ENCODE measurements at regions not wholly inside any gene's neighbourhood (a gene's known extent, or its start where the extent isn't known, plus 50 kb on each side); places are given as distances from the start of the nearest gene placed in this dataset.

GRCh38 chr3:157844800-157845565 is 261.2 kb downstream of the SHOX2 start:
- FAIRE-seq (no peak), DNase-seq (ENCODE audit: insufficient read length, low spot score) (no peak)
- TF ChIP-seq TAF1 (IDR thresholded peaks at IDR 0.05; ENCODE audit: low read depth, low read length) (no peak), SPI1 (IDR thresholded peaks at IDR 0.05; ENCODE audit: low read depth, low read length) (no peak), POLR2AphosphoS5 (IDR thresholded peaks at IDR 0.05; ENCODE audit: low read depth, low read length) (no peak), PAX5 (IDR thresholded peaks at IDR 0.05; ENCODE audit: insufficient read depth, low read length, severe bottlenecking) (no peak), POU2F2 (IDR thresholded peaks at IDR 0.05; ENCODE audit: low read depth, low read length) (no peak), POLR2A (IDR thresholded peaks at IDR 0.05; ENCODE audit: low read depth, low read length) (no peak)

- DNase-seq (ENCODE audit: insufficient read length, low spot score) (no peak), FAIRE-seq (no peak)
- TF ChIP-seq POLR2AphosphoS5 (IDR thresholded peaks at IDR 0.05; ENCODE audit: low read depth, low read length) (no peak), SPI1 (IDR thresholded peaks at IDR 0.05; ENCODE audit: low read depth, low read length) (no peak), POU2F2 (IDR thresholded peaks at IDR 0.05; ENCODE audit: low read depth, low read length) (no peak), POLR2A (IDR thresholded peaks at IDR 0.05; ENCODE audit: low read depth, low read length) (no peak), TAF1 (IDR thresholded peaks at IDR 0.05; ENCODE audit: low read depth, low read length) (no peak), PAX5 (IDR thresholded peaks at IDR 0.05; ENCODE audit: insufficient read depth, low read length, severe bottlenecking) (no peak)
Measured at GRCh38 chr3:157844216-157844615, 262.0 kb downstream of the SHOX2 start.

- no peak for DNase-seq (ENCODE audit: insufficient read length, low spot score)
- TF ChIP-seq SPI1 (IDR thresholded peaks at IDR 0.05; ENCODE audit: low read depth, low read length) = no peak
- TF ChIP-seq PAX5 (IDR thresholded peaks at IDR 0.05; ENCODE audit: insufficient read depth, low read length, severe bottlenecking) = no peak
- TF ChIP-seq POLR2AphosphoS5 (IDR thresholded peaks at IDR 0.05; ENCODE audit: low read depth, low read length) = no peak
- TF ChIP-seq TAF1 (IDR thresholded peaks at IDR 0.05; ENCODE audit: low read depth, low read length) = no peak
- no peak for TF ChIP-seq POLR2A (IDR thresholded peaks at IDR 0.05; ENCODE audit: low read depth, low read length)
- no peak for TF ChIP-seq POU2F2 (IDR thresholded peaks at IDR 0.05; ENCODE audit: low read depth, low read length)
- no peak for FAIRE-seq
Measured at GRCh38 chr3:157841029-157841428, 265.2 kb downstream of the SHOX2 start.

GRCh38 chr3:157840564-157840963 is 265.7 kb downstream of the SHOX2 start:
- DNase-seq (ENCODE audit: insufficient read length, low spot score) (no peak), FAIRE-seq (no peak)
- TF ChIP-seq SPI1 (IDR thresholded peaks at IDR 0.05; ENCODE audit: low read depth, low read length) (no peak), TAF1 (IDR thresholded peaks at IDR 0.05; ENCODE audit: low read depth, low read length) (no peak), POLR2AphosphoS5 (IDR thresholded peaks at IDR 0.05; ENCODE audit: low read depth, low read length) (no peak), POLR2A (IDR thresholded peaks at IDR 0.05; ENCODE audit: low read depth, low read length) (no peak), PAX5 (IDR thresholded peaks at IDR 0.05; ENCODE audit: insufficient read depth, low read length, severe bottlenecking) (no peak), POU2F2 (IDR thresholded peaks at IDR 0.05; ENCODE audit: low read depth, low read length) (no peak)

GRCh38 chr3:157838457-157838856 is 267.8 kb downstream of the SHOX2 start:
- TF ChIP-seq POLR2AphosphoS5 (IDR thresholded peaks at IDR 0.05; ENCODE audit: low read depth, low read length) = no peak
- TF ChIP-seq POU2F2 (IDR thresholded peaks at IDR 0.05; ENCODE audit: low read depth, low read length) = no peak
- TF ChIP-seq TAF1 (IDR thresholded peaks at IDR 0.05; ENCODE audit: low read depth, low read length) = no peak
- TF ChIP-seq POLR2A (IDR thresholded peaks at IDR 0.05; ENCODE audit: low read depth, low read length) = no peak
- TF ChIP-seq SPI1 (IDR thresholded peaks at IDR 0.05; ENCODE audit: low read depth, low read length) = no peak
- no peak for TF ChIP-seq PAX5 (IDR thresholded peaks at IDR 0.05; ENCODE audit: insufficient read depth, low read length, severe bottlenecking)
- DNase-seq (ENCODE audit: insufficient read length, low spot score) = no peak
- no peak for FAIRE-seq

GRCh38 chr3:157837336-157837735 is 268.9 kb downstream of the SHOX2 start:
- FAIRE-seq (no peak), DNase-seq (ENCODE audit: insufficient read length, low spot score) (no peak)
- TF ChIP-seq POLR2AphosphoS5 (IDR thresholded peaks at IDR 0.05; ENCODE audit: low read depth, low read length) (no peak), TAF1 (IDR thresholded peaks at IDR 0.05; ENCODE audit: low read depth, low read length) (no peak), SPI1 (IDR thresholded peaks at IDR 0.05; ENCODE audit: low read depth, low read length) (no peak), PAX5 (IDR thresholded peaks at IDR 0.05; ENCODE audit: insufficient read depth, low read length, severe bottlenecking) (no peak), POLR2A (IDR thresholded peaks at IDR 0.05; ENCODE audit: low read depth, low read length) (no peak), POU2F2 (IDR thresholded peaks at IDR 0.05; ENCODE audit: low read depth, low read length) (no peak)

- DNase-seq (ENCODE audit: insufficient read length, low spot score) (no peak), FAIRE-seq (no peak)
- no peak for TF ChIP-seq TAF1 (IDR thresholded peaks at IDR 0.05; ENCODE audit: low read depth, low read length)
- no peak for TF ChIP-seq POLR2A (IDR thresholded peaks at IDR 0.05; ENCODE audit: low read depth, low read length)
- TF ChIP-seq PAX5 (IDR thresholded peaks at IDR 0.05; ENCODE audit: insufficient read depth, low read length, severe bottlenecking) = no peak
- TF ChIP-seq POLR2AphosphoS5 (IDR thresholded peaks at IDR 0.05; ENCODE audit: low read depth, low read length) = no peak
- TF ChIP-seq SPI1 (IDR thresholded peaks at IDR 0.05; ENCODE audit: low read depth, low read length) = no peak
- no peak for TF ChIP-seq POU2F2 (IDR thresholded peaks at IDR 0.05; ENCODE audit: low read depth, low read length)
Measured at GRCh38 chr3:157836022-157836421, 270.2 kb downstream of the SHOX2 start.

- no peak for DNase-seq (ENCODE audit: insufficient read length, low spot score)
Measured at GRCh38 chr3:157832588-157832987, 273.6 kb downstream of the SHOX2 start.

GRCh38 chr3:157830556-157831236 is 275.5 kb downstream of the SHOX2 start:
- DNase-seq (ENCODE audit: insufficient read length, low spot score) = no peak
- TF ChIP-seq TAF1 (IDR thresholded peaks at IDR 0.05; ENCODE audit: low read depth, low read length) (no peak), PAX5 (IDR thresholded peaks at IDR 0.05; ENCODE audit: insufficient read depth, low read length, severe bottlenecking) (no peak), POU2F2 (IDR thresholded peaks at IDR 0.05; ENCODE audit: low read depth, low read length) (no peak), SPI1 (IDR thresholded peaks at IDR 0.05; ENCODE audit: low read depth, low read length) (no peak), POLR2AphosphoS5 (IDR thresholded peaks at IDR 0.05; ENCODE audit: low read depth, low read length) (no peak), POLR2A (IDR thresholded peaks at IDR 0.05; ENCODE audit: low read depth, low read length) (no peak)
- no peak for FAIRE-seq

More at GRCh38 chr3:157832588-157832987, 273.6 kb downstream of the SHOX2 start:
- TF ChIP-seq POLR2A (IDR thresholded peaks at IDR 0.05; ENCODE audit: low read depth, low read length) = no peak
- TF ChIP-seq SPI1 (IDR thresholded peaks at IDR 0.05; ENCODE audit: low read depth, low read length) = no peak
- TF ChIP-seq POLR2AphosphoS5 (IDR thresholded peaks at IDR 0.05; ENCODE audit: low read depth, low read length) = no peak
- no peak for FAIRE-seq

Data from GM12891 (cell line).